HEK293 (cell line): ENCODE measurements at regions not wholly inside any gene's neighbourhood (a gene's known extent, or its start where the extent isn't known, plus 50 kb on each side); places are given as distances from the start of the nearest gene placed in this dataset.
A peak's percentile ranks its signal among the peaks of the same experiment; 100 is the strongest.

Experiments used
- REPIN1 ChIP-seq: fragments of 450-650 bp; formaldehyde crosslinking; IDR thresholded peaks from 2 replicates; pipeline ENCODE4 v1.5.1; 2017; ENCODE audit warnings: missing biosample characterization, missing genetic modification characterization, low read depth
- ZNF114 ChIP-seq: fragments of 450-650 bp; formaldehyde crosslinking; IDR thresholded peaks from 2 replicates; pipeline ENCODE4 v1.5.0; 2017; ENCODE audit warnings: missing biosample characterization, missing genetic modification characterization
- ZNF121 ChIP-seq: fragments of 450-650 bp; formaldehyde crosslinking; IDR thresholded peaks from 2 replicates; pipeline ENCODE4 v1.5.1; 2016; ENCODE audit warnings: missing biosample characterization, missing genetic modification characterization
- ZNF792 ChIP-seq: fragments of 450-650 bp; formaldehyde crosslinking; IDR thresholded peaks from 2 replicates; pipeline ENCODE4 v1.5.1; 2016; ENCODE audit warnings: missing biosample characterization, missing genetic modification characterization
- TF ChIP-seq, protein P1 (sequence below): fragments of 450-650 bp; formaldehyde crosslinking; IDR thresholded peaks from 2 replicates; pipeline ENCODE4 v1.5.1; 2016; ENCODE audit warnings: missing biosample characterization, missing genetic modification characterization
- TF ChIP-seq, protein P2 (sequence below): fragments of 450-650 bp; formaldehyde crosslinking; IDR thresholded peaks from 2 replicates; pipeline ENCODE4 v1.5.1; 2016; ENCODE audit warnings: missing biosample characterization, missing genetic modification characterization

DNA sequence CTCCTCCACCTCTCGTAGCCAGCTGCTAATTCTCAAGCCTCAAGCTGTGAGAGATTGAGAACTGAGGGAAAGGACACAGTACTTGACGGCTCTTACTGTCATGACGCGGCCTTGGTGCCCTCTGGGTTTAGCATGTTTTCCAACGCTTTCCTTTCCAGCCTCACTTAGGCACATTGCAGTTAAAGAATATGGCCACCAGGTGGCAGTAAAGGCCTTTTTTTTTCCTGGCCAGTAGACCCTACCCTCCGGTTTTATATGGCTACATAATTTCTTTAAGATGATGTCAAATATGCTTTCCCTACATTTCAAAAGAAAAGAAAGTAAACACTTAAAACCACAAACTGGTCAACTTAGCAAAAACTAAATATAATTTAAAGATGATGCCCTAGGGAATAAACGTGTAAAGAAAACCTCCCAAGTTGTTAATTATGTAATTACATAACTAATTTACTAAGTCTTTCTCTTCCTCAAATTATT lies 56.8 kb upstream of the PRDX6 start:
- TF ChIP-seq, protein P1, sequence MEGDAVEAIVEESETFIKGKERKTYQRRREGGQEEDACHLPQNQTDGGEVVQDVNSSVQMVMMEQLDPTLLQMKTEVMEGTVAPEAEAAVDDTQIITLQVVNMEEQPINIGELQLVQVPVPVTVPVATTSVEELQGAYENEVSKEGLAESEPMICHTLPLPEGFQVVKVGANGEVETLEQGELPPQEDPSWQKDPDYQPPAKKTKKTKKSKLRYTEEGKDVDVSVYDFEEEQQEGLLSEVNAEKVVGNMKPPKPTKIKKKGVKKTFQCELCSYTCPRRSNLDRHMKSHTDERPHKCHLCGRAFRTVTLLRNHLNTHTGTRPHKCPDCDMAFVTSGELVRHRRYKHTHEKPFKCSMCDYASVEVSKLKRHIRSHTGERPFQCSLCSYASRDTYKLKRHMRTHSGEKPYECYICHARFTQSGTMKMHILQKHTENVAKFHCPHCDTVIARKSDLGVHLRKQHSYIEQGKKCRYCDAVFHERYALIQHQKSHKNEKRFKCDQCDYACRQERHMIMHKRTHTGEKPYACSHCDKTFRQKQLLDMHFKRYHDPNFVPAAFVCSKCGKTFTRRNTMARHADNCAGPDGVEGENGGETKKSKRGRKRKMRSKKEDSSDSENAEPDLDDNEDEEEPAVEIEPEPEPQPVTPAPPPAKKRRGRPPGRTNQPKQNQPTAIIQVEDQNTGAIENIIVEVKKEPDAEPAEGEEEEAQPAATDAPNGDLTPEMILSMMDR (tag by site-specific recombination): peak; percentile 57
- TF ChIP-seq REPIN1 (tag by site-specific recombination) (no peak), ZNF121 (no peak), ZNF792 (tag by site-specific recombination) (no peak), ZNF114 (tag by site-specific recombination) (no peak)
- TF ChIP-seq, protein P2, sequence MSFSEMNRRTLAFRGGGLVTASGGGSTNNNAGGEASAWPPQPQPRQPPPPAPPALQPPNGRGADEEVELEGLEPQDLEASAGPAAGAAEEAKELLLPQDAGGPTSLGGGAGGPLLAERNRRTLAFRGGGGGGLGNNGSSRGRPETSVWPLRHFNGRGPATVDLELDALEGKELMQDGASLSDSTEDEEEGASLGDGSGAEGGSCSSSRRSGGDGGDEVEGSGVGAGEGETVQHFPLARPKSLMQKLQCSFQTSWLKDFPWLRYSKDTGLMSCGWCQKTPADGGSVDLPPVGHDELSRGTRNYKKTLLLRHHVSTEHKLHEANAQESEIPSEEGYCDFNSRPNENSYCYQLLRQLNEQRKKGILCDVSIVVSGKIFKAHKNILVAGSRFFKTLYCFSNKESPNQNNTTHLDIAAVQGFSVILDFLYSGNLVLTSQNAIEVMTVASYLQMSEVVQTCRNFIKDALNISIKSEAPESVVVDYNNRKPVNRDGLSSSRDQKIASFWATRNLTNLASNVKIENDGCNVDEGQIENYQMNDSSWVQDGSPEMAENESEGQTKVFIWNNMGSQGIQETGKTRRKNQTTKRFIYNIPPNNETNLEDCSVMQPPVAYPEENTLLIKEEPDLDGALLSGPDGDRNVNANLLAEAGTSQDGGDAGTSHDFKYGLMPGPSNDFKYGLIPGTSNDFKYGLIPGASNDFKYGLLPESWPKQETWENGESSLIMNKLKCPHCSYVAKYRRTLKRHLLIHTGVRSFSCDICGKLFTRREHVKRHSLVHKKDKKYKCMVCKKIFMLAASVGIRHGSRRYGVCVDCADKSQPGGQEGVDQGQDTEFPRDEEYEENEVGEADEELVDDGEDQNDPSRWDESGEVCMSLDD (tag by site-specific recombination): no peak
